PC-9 (cell line): ENCODE measurements at regions not wholly inside any gene's neighbourhood (a gene's known extent, or its start where the extent isn't known, plus 50 kb on each side); places are given as distances from the start of the nearest gene placed in this dataset.

Experiments
- BruUV-seq: library from RNA; stranded (reverse); fragments of 400-500 nt; replicated peaks from 2 replicates; lab custom pipeline; 2021; lab: Mats Ljungman, UMichigan
- CTCF ChIA-PET: fragments of 300-600 bp; sonication (Branson Sonifier 250); formaldehyde crosslinking; loops from one replicate; lab custom pipeline; 2022; ENCODE audit warnings: antibody characterized with exemption; lab: Charles Lee
- POLR2A ChIA-PET: fragments of 300-600 bp; sonication (Branson Sonifier 250); formaldehyde crosslinking; loops from one replicate; lab custom pipeline; 2022; ENCODE audit warnings: antibody characterized with exemption; ENCODE audit not compliant: unreplicated experiment; lab: Charles Lee
- DNase-seq, 2 experiments: peaks; one replicate each; pipeline versions ENCODE4 v3.0.0 to v3.0.0-alpha.2; 2015 to 2022; ENCODE audit warnings: mixed read lengths in 1 of 2
- H2AFZ ChIP-seq: fragments of 200-600 bp; sonication (generic); 2 replicates; pipeline ENCODE4 v1.8.1; 2017; ENCODE audit warnings: antibody characterized with exemption
- H3F3A ChIP-seq: fragments of 200-600 bp; sonication (generic); 2 replicates; pipeline ENCODE4 v1.8.1; 2017; ENCODE audit warnings: antibody characterized with exemption, mild to moderate bottlenecking, low read depth; ENCODE audit not compliant: insufficient read depth
- H3K27ac ChIP-seq: fragments of 200-600 bp; sonication (generic); 2 replicates; pipeline ENCODE4 v1.6.1; 2016; ENCODE audit warnings: mixed run types
- H3K27me3 ChIP-seq: fragments of 200-600 bp; sonication (generic); 2 replicates; pipeline ENCODE4 v1.6.1; 2016; ENCODE audit warnings: low read depth, mixed run types; ENCODE audit not compliant: insufficient read depth
- H3K36me3 ChIP-seq: fragments of 200-600 bp; sonication (generic); 2 replicates; pipeline ENCODE4 v1.6.1; 2016; ENCODE audit warnings: low read depth, mixed run types
- H3K4me1 ChIP-seq: fragments of 200-600 bp; sonication (generic); replicated peaks from 2 replicates; pipeline ENCODE4 v1.6.1; 2016; ENCODE audit warnings: mixed run types; ENCODE audit not compliant: insufficient read depth
- H3K4me2 ChIP-seq: fragments of 200-600 bp; sonication (generic); 2 replicates; pipeline ENCODE4 v1.6.1; 2017; ENCODE audit warnings: mixed run types
- H3K4me3 ChIP-seq: fragments of 200-600 bp; sonication (generic); 2 replicates; pipeline ENCODE4 v1.6.1; 2016; ENCODE audit warnings: mixed run types
- H3K79me2 ChIP-seq: fragments of 200-600 bp; sonication (generic); 2 replicates; pipeline ENCODE4 v1.6.1; 2017; ENCODE audit warnings: low read depth, mixed run types
- H3K9me2 ChIP-seq: fragments of 200-600 bp; sonication (generic); 2 replicates; pipeline ENCODE4 v1.8.1; 2017; ENCODE audit warnings: mild to moderate bottlenecking; ENCODE audit not compliant: insufficient read depth
- H3K9me3 ChIP-seq: fragments of 200-600 bp; sonication (generic); 2 replicates; pipeline ENCODE4 v1.8.1; 2016; ENCODE audit warnings: low read depth; ENCODE audit not compliant: insufficient read depth
- H4K20me1 ChIP-seq: fragments of 200-600 bp; sonication (generic); 2 replicates; pipeline ENCODE4 v1.8.1; 2017; ENCODE audit not compliant: insufficient read depth
- CTCF ChIP-seq: fragments of 200-600 bp; sonication (generic); conservative IDR thresholded peaks from 2 replicates; pipeline ENCODE4 v1.6.1; 2017; ENCODE audit warnings: mixed run types, antibody characterized with exemption, mild to moderate bottlenecking, moderate library complexity
- EZH2 ChIP-seq: fragments of 200-600 bp; sonication (generic); IDR thresholded peaks from 2 replicates; pipeline ENCODE4 v1.8.0; 2017; ENCODE audit warnings: antibody characterized with exemption, low read depth
- intact Hi-C: fragments of 100-400 bp; cut with micrococcal nuclease; formaldehyde crosslinking; loops from one replicate; pipeline ENCODE4 v1.10.0; 2022; ENCODE audit not compliant: unreplicated experiment

GRCh38 chr7:46011059-46011458 lies 90.0 kb upstream of the IGFBP3 start:
- H4K20me1 ChIP-seq: no peaks in the 10 kb centered on the region
- intact Hi-C loops: no loop called here
- no peak overlapping the region for H3K4me2 ChIP-seq
- H3K9me2 ChIP-seq: no peaks in the 10 kb centered on the region; the same call in 1 of the 2 replicates
- H2AFZ ChIP-seq: 0 out of 2 replicates have a peak overlapping the region, but pooled peaks have one; percentile 28
- no peak overlapping the region for H3K4me3 ChIP-seq
- TF ChIP-seq EZH2 (no peak), CTCF (no peak)
- CTCF ChIA-PET: interaction anchor here (0.8 kb wide), 1 partner anchor 26 kb away, joined by 3 read pairs; no protein-coding TSS in a partner anchor
- H3K36me3 ChIP-seq: no peaks in the 10 kb centered on the region
- no peaks in the 10 kb centered on the region for H3F3A ChIP-seq
- no peak for DNase-seq
- H3K4me1 ChIP-seq: no peaks in the 10 kb centered on the region
- no peaks in the 10 kb centered on the region for H3K27me3 ChIP-seq
- no peak overlapping the region for H3K27ac ChIP-seq
- no peaks in the 10 kb centered on the region for H3K79me2 ChIP-seq
- 0 out of 2 replicates have a peak, but pooled peaks cover 4% of the 10 kb centered on the region for H3K9me3 ChIP-seq
- POLR2A ChIA-PET: no interaction called here
- no TSS peak for BruUV-seq

- Histone ChIP-seq H3K27me3 (no peaks in the 10 kb centered on the region), H3K79me2 (no peaks in the 10 kb centered on the region), H3K4me1 (peaks cover 10% of the 10 kb centered on the region), H3K4me3 (no peak overlapping the region), H4K20me1 (no peaks in the 10 kb centered on the region), H3F3A (no peaks in the 10 kb centered on the region), H3K4me2 (no peak overlapping the region), H3K36me3 (no peaks in the 10 kb centered on the region), H3K27ac (no peak overlapping the region), H2AFZ (no peak overlapping the region), H3K9me3 (0 out of 2 replicates have a peak, but pooled peaks cover 4% of the 10 kb centered on the region), H3K9me2 (no peaks in the 10 kb centered on the region; the same call in 1 of the 2 replicates)
- DNase-seq: no peak
- POLR2A ChIA-PET: no interaction called here
- no TSS peak for BruUV-seq
- intact Hi-C loops: no loop called here
- TF ChIP-seq EZH2: no peak
- no peak for TF ChIP-seq CTCF
- CTCF ChIA-PET: no interaction called here
These were observed 88.1 kb upstream of the IGFBP3 start for GRCh38 chr7:46009211-46009610.

- H3K4me1 ChIP-seq: peaks cover 21% of the 10 kb centered on the region
- H3K9me3 ChIP-seq: peaks cover 6% of the 10 kb centered on the region
- H3K9me2 ChIP-seq: no peaks in the 10 kb centered on the region
- ChIA-PET POLR2A (no interaction called here), CTCF (no interaction called here)
- H3K4me2 ChIP-seq: no peak overlapping the region
- BruUV-seq: no TSS peak
- H3F3A ChIP-seq: no peaks in the 10 kb centered on the region
- TF ChIP-seq CTCF: no peak
- no peak for TF ChIP-seq EZH2
- H4K20me1 ChIP-seq: no peaks in the 10 kb centered on the region
- intact Hi-C loops: no loop called here
- no peak overlapping the region for H2AFZ ChIP-seq
- no peaks in the 10 kb centered on the region for H3K27me3 ChIP-seq
- no peak overlapping the region for H3K27ac ChIP-seq
- H3K4me3 ChIP-seq: no peak overlapping the region
- no peaks in the 10 kb centered on the region for H3K79me2 ChIP-seq
- DNase-seq: peak in 1 of 2 experiments; percentile 60
- H3K36me3 ChIP-seq: 0 out of 2 replicates have a peak, but pooled peaks cover under 1% of the 10 kb centered on the region
These were observed 87.0 kb upstream of the IGFBP3 start for GRCh38 chr7:46007990-46008643.
